ENCODE measurements at regions not wholly inside any gene's neighbourhood (a gene's known extent, or its start where the extent isn't known, plus 50 kb on each side); places are given as distances from the start of the nearest gene placed in this dataset.

- TF ChIP-seq POLR2A (IDR thresholded peaks at IDR 0.05; ENCODE audit: extremely low read depth, insufficient read length) (no peak), CTCF (IDR thresholded peaks at IDR 0.05; ENCODE audit: low read depth, low read length) (no peak)
- TF ChIP-seq, protein P1, sequence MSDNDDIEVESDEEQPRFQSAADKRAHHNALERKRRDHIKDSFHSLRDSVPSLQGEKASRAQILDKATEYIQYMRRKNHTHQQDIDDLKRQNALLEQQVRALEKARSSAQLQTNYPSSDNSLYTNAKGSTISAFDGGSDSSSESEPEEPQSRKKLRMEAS (IDR thresholded peaks at IDR 0.05; ENCODE audit: low read depth, low read length), result no peak
Observed at GRCh38 chr4:54542540-54543041, 115.2 kb upstream of the KIT start.

Measured in NB4 (cell line).